ENCODE measurements at regions not wholly inside any gene's neighbourhood (a gene's known extent, or its start where the extent isn't known, plus 50 kb on each side); places are given as distances from the start of the nearest gene placed in this dataset.
A peak's percentile ranks its signal among the peaks of the same experiment; 100 is the strongest.

DNA sequence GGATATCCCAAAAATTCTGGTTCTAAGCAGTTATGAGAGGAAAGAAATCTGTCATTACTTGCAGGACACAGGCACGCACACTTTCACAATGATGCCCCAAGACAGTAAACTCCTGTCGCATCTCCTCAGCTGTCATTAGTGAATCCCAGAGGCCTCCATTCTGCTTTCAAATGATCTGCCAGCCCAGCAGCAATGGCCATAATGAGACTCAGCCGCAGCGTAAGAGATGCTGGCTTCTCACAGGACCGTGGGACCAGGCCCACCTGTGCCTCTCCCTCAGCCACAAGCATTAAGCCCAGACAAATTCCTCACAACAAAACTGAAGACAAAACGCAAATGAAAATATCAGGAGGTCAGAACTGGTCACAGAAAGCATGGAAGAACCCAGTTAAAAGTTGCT, 98.0 kb upstream of the VLDLR start:
- DNase-seq, result no peak

DNA sequence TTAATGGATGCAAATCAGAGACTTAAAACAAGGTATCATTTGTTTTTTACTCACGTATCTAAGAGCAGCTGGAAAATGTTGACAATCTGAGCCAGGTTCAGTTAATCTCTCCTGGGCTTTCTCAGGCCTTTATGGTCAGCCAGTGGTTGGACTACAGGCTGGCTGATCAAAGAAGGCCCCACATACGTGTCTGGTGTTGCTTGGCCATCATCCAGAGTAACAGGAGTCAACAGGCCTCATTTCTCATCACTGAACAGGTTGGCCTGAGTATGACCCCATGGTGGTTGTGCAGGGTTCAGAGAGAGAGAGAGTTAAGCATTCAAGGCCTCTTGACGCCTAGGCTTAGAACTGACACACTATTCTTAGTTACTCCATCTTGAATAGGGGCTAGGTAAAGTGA, 97.0 kb upstream of the VLDLR start:
- DNase-seq, result no peak

DNA sequence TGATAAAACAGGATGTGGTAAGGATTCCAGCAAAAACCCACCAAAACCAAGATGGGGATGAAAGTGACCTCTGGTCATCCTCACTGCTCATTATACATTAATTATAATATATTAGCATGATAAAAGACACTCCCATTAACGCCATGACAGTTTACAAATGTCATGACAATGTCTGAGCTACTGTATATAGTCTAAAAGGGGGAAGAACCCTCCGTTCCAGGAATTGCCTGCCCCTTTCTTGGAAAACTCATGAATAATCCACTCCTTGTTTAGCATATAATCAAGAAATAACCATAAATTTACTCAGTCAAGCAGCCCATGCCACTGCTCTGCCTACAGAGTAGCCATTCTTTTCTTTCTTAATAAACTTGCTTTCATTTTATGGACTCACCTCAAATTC, 96.4 kb upstream of the VLDLR start:
- no peak for DNase-seq

DNA sequence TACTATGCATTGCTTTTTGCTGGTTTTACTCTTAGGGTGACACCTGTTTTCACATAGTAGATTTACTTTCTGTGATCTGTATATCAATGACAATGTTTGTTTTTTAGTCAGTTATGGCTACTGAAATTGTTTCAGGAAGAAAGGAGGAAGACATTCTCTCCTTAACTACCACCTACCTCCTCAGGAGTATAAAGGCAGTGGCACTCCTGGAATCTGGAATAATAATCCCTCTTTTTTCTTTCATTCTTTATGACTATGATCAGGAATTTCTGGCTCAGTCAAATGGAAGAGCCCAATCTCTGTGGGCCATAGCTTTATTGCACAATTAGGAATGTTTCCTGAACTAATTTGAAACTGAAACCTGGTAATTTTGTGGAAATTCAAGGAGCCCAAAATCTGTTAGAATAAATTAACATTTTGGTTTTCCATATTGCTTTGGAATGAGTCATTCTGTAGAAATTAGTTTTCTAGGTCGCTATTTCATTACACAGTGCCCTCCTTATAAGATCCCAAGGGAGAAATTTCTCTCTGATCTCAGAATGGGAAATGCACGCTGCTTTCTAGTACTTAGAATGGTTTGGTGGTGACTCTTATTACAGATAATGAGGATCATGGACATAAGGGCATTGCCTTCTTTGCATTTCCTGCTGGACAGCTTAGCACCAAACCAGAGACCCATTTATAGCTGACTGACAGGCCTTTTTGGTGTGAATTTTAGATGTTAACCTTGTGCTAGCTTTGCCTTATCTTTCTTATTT, 95.3 kb upstream of the VLDLR start:
- DNase-seq, result no peak

DNA sequence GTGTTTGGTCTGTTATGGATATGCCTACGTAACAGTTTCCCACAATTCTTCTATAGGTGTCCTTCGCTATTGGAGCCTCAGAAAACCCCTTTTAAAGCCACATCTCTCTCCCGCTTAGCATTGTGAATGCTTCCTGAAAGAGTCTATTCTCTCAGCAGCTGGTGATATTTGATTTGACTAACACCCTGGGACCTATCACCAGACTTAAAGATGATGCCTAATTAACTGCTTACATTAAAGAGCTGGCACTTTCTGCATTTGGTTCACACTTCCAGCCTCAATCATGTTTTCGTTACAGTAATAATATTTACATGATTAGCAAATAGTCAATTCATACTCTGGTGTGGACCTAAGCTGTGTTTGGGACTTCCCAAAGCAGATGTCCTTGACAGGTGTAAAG, 90.1 kb upstream of the VLDLR start:
- no peak for DNase-seq

DNA sequence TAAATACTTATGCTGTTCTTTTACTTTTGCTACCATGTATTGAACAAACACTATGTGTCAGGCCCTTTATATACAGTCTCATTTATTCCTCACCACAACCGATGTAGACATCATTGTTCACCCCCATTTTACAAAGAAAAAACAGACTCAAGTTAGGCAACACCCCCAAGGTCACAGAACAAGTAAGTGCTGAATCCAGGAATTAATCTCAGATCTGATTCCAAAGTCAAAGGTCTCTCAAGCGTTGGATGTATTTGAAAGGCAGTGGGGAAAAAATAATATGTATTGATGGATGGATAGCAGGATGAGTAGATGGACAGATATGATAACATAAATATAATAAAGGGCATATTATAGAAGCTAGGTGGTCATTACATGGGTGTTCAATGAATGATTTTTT, 85.1 kb upstream of the VLDLR start:
- no peak for DNase-seq

DNA sequence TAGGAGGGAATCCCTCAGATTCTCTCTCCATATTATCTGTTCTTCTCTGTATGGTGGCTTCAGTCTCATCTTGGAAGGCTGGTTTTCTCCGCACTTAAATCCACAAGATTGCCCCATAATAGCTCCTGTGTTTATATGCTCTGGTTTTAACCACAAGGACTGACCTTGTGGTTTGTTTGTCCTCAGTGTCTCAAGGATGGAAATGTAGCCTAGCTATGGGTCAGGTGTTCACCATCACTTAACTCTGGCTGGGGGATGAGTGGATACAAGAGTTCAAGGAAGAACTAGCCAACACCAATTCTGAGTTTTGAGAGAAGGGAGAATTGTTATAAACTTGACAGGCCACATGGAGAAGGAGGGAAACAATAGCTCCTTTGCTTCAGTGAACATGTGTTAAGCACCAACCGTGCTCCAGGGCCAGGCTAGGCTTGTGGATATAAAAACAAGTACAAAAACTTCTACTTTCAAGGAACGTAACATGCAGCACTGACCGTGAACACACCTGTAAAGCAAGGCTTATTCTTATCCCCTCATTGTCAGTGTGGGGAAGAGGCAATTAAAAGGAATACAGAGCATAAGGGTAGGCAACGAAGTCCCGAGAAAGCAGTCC, 75.6 kb upstream of the VLDLR start:
- no peak for DNase-seq

DNA sequence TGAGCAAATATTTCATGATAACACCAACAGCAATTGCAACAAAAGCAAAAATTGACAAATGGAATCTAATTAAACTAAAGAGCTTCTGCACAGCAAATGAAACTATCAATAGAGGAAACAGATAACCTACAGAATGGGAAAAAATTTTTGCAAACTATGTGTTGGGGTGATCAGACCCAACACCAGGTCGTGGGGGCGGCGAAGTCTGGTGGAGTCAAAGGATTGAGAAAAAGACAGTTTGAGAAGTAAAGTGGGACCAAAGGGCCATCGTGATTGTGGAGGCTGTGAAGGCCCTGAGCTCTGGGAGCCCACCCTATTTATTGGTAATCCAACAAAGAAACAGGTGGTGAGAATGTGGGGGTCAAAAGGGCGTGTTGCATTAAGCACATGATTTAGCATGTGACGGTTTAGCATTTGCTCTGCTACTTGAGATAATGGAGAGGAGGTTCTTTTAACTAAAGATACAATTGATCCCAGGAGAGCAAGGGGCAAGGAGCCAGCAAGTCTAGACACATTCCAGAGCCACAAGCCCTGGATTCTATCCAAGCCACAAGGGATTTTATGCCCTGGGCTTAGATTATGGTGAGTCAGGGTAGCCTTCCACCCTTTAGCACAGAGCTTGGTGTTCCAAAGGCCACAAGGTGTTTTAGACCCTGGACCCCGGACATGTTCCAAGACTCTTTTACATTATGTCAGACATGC, 65.5 kb upstream of the VLDLR start:
- peak; percentile 5 for DNase-seq

DNA sequence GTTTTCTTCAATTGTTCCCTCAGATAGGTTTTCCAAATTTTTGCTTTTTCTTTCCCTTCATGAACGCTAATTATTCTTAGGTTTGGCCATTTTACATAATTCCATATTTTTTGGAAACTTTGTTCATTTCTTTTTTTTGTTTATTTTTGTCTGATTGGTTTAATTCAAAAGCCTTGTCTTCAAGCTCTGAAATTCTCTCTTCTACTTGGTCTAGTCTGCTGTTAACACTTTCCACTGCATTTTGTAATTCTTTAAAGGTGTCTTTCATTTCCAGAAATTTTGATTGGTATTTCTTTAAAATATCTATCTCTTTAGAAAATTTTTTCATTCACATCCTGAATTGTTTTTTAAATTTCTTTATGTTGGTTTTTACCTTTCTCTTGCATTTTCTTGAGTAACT, 63.9 kb upstream of the VLDLR start:
- no peak for DNase-seq

DNA sequence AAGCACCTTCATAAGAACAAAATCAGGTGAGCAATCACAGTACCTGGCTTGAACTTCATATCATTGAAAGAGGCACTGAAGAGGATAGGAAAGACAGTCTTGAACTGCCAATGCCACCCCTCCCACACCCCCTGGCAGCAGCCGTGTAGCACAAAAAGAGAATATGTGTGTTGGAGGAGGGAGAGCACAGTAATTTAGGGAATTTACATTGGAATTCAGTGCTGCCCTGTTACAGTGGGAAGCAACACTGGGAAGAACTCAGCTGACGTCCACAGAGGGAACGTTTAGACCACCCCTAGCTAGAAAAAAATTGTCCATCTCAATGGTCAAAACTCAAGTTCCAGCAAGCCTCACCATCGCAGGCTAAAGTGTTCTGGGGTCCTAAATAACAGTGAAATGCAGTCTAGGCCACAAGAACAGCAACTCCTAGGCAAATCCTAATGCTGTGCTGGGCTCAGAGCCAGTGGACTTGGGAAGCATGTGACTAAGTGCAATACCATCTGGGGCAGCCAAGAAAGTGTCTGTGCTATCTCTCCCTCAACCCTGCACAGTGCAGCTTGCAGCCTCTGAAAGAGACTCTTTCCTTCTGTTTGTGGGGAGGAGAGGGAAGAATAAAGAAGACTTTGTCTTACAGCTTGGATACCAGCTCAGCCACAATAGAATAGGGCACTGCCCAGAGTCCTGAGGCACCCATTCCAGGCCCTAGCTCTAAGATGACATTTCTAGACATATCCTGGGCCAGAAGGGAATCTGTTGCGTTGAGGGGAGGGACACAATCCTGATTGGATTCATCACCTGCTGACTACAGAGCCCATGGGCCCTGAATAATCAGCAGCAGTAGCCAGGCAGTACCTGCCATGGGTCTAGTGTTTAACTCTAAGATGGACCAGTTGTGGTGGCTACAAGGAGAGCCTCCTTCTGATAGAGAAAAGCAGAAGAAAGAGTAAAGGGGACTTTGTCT, 62.1 kb upstream of the VLDLR start:
- no peak for DNase-seq

DNA sequence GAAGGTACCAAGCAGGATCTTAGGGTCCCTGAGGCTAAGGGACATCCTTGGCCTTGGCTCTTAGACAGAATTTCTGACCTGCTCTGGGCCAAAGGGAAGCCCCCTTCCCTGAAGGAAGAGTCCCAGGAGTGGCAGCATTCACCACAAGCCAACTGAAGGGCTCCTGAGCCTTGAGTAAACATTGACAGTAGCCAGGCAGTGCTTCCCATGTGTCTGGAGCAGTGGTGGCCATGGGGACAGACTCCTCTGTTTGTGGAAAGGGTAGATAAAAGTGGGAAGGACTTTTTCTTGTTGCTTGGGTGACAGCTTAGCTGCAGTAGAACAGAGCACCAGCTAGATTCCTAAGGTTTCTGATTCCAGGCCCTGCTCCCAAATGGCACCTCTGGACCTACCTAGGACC, 61.4 kb upstream of the VLDLR start:
- no peak for DNase-seq

DNA sequence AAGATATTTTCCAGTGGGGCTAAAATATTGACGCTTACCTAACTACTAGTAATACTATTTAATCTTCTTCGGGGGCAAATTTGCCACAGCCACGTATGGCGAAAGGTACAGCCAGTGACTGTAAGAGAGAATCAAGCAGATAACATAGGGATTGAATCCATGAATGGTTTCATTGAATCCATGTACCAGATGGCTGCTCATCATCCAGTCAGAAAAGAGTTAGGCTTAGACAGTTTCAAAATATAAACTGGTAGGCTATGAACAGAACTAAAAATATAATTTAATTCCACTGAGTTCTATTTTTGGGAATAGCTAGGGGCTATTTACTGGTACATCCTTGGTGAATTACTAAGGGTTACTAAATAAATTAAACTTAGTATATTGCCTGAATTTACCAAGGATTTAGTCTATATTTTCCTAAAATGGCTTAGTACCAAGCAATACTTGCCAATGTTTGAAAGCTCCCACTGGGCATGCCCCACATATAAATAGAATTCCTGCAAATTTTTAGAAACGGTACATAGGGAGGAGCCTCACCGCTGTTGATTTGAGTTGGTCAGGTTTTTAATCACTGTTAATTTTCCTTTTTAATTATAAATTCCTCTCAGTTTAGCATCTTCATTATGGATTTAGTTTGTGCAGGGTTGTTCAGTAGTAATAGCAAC, 55.8 kb upstream of the VLDLR start:
- DNase-seq, result no peak

DNA sequence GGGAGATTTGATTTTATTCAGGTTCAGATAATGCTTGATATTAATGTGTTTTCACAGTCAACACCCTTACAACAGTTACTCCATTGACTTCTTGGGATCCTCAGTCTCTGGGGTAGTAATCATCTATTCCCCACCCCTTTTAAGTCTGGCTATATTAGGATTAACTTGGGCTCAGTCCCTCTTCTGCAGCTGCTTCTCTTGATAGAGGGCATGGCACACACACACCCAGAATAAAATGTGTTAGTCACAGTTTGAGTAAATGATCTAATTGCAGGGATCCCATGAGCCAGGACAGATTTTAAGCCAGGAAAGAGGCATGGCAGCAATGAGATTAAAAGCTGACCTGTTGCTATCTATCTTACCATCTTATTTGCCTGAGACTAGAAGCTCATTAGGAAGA, 53.7 kb upstream of the VLDLR start:
- no peak for DNase-seq

DNA sequence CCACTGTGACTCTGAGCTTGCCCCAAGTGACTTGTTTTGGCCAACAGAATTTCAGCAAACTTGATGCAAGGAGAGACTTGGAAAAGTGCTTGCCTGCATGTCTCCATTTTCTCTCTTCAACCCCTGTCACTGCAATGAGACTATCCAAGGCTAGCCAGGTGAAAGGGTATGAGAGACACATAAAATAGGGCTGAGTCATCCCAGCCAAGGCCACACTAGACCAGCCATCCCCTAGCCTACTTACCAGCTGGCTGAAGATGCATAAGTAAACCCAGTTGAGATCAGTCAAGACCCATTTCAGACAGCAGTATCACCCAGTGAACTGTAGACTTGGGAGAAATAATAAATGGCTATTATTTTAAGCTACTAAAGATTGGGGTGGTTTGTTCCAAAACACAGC, 52.9 kb upstream of the VLDLR start:
- no peak for DNase-seq

DNA sequence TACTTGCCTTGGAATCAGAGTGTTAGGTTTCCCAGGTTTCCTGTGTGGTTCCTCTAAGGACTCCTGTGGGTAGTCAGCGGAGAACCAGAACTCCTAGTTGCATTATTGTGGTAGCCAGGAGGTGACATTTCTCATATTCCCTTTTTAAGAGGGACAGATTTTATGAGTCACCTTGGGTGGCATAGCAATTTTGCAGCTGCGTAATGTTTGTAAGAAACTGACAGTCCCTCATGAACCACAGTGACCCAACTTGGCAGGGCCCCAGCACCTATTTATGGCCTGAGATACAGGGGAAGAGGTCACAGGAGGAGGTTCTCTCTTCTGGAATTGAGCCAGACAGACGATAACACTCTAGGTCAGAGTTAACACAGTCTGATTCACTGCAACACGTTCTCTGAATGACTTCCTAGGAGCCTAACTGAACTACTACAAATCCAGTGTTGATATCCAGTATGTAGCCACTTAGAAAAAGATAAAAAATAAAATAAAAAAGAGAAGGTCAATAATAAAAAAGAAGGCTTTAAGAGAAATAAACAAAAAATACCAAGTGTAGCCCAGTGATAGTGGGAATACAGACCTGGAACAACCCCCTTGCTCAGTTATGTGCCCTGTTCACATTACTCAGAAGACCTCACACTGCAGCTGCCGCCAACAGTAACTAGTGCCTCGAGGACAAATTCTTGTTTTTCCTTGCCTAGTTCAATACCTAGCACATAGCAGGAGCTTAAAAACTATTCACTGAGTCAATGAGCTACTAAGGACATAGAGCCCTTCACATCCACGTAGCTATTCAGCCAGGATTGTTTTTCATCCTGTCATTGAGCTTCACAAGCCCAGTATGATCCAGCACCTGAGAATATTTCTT, 50.7 kb upstream of the VLDLR start:
- no peak for DNase-seq
